GM21381 (cell line): ENCODE measurements at regions not wholly inside any gene's neighbourhood (a gene's known extent, or its start where the extent isn't known, plus 50 kb on each side); places are given as distances from the start of the nearest gene placed in this dataset.
A peak's percentile ranks its signal among the peaks of the same experiment; 100 is the strongest.

Experiments
- ATAC-seq: cut with Tn5 transposase; IDR thresholded peaks from one replicate; pipeline ENCODE4 v1.9.1; 2021; ENCODE audit warnings: mild to moderate bottlenecking, moderate library complexity; ENCODE audit not compliant: unreplicated experiment

DNA sequence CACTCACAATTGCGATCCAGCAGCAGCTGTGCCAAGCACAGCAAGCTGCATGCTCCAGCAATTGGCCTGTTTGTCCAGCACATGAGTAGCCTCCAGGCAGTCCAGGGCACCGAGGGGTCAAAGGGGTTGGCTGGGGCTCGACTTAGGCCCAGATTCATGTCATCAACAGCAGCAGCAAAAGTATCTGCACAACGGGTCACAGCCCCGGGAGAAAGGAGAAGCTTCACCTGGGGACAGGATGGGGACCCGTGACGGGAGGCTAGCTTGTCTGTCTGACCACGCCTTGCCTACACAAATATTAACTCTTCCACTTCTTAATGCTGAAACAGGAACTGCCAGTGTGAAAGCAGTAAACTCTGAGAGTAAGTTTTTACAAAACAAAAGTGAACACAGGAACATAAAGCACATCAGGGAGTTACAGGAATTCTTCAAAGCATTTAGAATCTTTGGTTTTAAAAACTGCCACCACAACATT lies 191.2 kb downstream of the PIK3R1 start:
- ATAC-seq, result peak; percentile 96

DNA sequence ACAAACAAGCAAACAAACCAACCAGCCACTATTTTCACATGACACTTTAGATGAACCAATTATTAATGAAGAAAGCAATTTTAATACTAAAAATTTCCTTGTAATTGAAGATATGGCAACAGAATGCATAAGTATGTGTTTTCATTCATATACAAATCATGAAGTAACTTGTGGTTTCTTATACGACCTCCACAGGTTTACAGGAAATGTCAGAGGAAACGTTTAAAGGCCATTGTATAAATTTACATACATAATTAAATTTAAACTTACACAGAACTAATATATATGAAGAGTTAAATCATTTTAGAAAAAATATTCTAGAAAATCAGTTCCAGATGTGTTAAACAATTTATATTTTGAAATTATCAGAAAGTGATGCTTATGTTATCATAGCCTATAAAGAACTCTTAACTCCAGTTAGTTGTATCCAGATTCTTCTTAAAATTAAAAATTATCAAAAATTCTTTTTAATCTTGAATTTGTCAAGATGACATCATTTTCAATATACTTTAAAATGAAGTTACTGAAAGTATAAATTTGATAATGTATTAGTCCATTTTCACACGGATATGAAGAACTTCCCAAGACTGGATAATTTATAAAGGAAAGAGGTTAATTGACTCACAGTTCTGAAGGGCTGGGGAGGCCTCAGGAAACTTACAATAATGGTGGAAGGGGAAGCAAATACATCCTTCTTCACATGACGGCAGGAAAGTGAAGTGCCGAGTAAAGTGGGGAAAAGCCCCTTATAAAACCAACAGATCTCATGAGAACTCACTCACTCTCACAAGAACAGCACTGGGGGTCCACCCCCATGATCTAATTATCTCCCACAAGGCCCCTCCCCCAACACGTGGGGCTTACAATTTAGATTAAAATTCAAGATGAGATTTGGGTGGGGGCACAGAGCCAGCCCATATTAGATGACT lies 192.0 kb downstream of the PIK3R1 start:
- ATAC-seq, result no peak

DNA sequence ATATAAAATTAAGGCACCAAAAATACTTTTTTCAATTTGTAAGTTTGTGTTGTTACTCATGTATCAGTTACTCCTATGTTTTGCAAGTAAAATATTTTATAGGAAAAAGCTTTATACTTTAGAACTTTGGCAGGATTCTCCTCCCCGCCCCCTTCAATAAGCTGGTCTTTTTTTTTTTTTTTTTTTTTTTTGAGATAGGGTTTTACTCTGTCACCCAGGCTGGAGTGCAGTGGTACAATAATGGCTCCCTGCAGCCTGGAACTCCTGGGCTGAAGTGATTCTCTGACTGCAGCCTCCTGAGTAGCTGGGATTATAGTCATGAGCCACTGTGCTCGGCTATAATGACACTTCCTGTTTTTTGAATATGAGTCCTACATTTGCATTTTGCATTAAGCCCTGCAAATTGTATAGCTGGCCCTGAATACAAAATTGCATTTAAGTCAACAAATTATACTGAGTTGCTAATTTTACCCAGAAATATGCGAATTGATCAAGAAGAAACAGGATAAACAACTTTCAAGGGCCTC lies 192.9 kb downstream of the PIK3R1 start:
- no peak for ATAC-seq

DNA sequence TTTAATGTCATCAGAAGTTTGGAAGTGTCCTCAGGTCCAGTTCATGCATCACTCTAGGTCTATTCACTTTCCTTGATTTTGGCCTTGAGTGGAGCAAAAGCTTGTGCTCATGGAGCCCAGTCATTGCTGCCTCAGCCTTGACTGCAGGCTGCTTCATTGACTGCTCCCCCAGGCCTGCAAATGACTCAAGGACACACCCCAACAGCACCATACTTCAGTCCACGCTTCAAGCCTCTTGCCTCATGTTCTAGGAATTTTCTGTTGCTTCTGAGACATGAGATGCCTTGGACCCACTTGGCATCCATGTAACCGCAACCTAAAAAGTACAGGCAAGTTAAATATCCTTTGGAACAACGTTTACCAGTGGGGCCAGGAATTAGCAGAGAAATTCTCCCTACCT lies 193.7 kb downstream of the PIK3R1 start:
- ATAC-seq, result no peak

DNA sequence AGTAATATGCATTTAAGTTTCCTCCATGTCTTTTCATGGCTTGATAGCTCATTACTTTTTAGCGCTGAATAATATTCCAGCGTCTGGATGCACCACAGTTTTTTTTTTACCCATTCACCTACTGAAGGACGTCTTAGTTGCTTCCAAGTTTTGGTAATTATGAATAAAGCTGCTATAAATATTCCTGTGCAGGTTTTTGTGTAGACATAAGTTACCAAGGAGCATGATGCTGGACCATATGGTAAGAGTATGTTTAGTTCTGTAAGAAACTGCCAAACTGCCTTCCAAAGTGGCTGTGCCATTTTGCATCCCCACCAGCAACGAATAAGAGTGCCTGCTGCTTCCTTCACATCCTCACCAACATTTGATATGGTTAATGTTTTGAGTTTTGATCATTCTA lies 195.6 kb downstream of the PIK3R1 start:
- no peak for ATAC-seq

DNA sequence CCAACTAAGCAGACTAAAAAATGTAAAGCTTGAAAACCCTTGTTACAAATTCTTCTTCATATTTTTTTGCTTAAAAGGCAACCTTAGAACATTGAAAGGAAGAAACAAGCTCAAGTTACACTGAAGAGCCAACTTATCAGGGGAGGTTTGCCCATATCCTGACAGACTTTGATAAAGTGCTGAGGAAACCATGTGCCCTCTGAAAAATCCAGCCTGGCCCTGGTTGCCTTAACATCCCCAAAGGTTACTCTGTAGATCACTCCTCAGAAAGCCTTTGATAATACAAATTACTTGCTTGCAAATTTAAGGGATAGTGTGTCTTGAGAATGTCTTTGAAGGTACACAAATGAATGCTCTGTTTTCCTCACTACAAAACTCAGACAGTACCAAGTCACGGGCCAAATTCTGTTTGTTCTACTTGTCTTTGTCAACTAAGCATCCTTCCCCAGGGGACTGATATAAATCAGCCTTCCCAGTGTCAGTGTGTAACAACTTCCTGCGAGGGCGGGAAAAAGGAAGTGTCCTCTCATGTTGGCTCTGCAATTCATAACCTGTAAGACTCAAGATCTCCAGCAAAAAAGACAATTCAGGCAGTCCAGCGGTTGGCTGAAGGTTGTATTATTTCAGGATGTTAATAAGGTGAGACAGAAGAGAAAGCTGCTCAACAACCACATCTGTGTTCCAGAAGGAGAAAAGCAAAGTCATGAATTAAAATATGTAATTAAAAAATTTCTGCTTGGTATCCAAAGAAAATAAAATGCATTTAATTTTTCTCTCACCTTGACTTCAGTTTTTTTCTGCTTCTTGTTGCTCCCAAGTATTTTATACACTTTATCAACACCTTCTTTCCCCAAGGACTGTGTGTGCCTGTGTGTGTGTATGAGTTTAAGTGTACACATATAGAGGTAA lies 199.9 kb downstream of the PIK3R1 start:
- ATAC-seq, result no peak

DNA sequence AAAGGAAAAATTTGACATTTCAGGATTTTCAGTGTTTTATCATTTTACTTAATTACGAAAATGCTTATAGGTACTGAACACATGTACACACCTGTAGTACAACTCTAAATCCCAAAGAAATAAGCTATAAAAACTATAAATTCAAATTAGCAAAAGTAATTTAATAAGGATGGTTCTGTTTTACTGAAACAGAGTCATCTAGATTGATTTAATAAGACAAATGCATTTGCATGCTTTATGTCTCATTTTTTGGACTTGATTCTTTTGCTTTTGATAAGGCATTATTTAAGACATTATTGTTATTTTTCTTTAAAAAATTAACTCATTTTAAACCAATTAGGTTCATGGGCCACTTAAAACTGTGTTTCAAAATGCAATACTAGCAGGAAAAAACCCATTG lies 201.2 kb downstream of the PIK3R1 start:
- ATAC-seq, result no peak

DNA sequence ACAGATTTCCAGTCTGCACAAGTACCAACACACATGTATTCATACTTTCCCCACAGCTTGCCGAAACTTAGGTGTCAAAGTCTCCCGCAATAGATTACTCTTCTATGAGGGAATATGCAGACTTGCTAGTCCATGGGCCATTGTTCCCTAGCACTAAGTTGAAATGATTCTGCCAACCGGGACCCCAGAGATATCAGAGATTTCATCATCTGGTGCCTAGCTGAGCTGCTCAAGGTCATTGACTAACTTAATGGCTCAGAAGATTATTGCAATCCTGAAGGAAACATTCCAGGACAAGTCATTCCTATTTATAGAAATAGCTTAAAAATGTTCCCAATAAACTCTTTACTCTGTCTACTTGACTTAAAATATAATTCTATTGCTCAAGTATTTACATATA lies 202.6 kb downstream of the PIK3R1 start:
- no peak for ATAC-seq

DNA sequence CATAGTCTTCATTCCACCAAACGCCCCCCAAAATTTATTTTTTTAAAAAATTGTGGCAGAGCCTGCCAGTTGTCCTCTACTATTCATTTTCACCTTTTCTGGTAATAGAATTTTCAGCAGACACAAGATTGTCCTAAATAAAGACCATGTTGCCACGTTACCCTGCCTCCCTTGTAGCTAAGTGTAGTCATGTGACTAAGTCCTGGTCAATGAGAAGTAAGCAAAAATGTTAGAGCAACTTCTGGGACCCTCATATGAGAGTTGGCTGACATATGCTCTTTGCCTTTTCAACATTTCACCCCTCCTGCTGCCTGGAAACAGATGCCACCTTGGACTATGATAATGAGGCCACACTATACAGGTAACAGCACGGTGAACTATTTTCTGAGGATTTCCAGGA lies 203.1 kb downstream of the PIK3R1 start:
- ATAC-seq, result no peak

DNA sequence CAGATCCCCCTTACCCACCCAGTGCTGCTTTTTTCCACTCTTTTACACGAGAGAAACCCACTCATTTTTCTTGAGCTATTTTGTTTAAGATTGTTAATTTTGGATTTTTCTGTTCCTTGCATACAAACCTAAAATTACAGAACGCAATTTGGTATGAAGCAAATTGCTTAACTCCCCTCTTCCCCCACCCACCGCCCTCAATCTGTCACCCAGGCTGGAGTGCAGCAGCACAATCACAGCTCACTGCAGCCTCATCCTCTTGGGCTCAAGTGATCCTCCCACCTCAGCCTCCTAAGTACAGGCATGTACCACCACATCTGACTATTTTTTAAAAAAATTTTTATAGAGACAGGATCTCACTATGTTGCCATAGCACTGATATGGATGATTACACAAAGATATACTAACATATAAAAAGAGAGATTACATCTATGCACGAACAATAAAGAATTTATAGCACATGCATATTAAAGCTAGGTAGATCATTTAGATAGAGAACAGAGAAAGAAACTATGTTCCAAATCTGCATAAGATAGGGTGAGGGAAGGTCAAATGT lies 203.6 kb downstream of the PIK3R1 start:
- no peak for ATAC-seq

DNA sequence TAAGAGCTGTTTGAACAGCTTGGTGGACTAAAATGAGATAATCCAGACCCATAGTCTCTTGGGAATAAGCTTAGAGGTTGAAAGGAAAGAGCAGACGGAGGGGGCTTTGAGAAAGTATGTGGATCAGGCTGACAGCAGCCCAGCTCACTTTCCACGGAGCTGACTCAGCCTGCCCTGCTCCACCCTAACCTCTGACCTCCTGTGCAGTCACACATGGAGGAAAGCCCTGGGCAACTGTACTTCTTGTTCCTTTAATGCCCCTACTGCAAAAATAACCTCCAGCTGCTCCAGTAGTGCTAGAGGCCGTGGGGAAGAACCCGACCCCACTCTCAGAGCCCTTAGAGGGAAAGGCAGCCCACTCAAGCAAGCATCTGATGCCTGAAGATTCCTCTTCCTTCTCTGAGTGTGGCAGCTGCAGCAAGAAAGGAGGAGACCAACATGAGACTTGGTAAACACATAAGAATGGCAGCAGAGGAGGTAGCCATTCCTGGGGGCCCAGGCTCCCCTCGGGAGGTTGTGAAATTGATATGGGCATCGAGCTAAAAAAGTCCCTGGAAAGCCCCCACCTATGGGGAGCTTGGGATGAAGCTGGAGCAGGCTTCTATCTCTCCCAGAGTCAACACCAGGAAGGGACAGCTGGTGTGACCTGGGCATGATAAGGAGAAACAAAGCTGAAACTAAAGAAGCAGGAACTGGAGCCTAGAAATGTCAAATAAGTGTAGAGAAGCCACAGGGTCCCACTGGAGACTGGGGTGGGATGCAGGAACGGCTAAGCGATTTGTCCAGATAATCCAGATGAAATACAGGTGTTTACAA lies 204.3 kb downstream of the PIK3R1 start:
- ATAC-seq, result no peak

DNA sequence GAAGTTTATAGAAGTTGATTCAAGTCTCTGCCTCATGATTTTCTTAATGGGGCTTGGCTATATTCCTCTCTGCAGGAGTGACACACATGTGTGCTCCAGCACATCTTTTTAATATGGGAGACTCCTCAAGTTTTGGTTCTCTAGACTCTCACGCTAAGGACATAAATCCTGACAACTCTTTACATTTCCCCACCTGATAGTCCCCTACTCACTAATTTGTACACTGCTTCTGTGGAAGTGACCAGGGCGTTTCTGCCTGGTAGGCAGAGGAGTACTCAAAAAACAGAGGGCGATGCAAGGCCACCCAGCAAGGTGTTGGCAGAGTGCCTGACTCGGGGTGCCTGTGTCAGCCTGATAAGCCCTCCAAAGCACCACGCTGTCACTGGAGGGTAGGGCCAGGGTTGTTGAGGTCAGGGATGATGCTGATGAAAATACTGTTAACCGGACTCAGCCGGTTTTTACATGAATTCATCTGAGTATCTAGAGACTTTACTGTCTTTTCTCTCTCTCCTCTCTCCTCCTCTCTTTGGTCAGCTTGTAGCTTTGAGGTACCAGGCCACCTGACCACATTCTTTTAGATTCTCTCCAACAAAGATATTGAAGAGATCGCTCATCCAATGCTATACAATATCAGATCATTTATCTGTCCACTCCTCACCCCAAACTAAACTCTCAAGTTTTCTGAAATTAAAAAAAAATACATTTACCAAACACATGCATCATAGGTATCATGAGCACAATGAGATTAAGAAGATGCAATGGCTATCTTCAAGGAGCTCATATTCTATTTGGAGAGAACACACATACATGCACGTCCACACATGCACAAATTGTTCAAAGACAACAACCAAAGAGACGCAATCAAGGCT lies 205.2 kb downstream of the PIK3R1 start:
- no peak for ATAC-seq

DNA sequence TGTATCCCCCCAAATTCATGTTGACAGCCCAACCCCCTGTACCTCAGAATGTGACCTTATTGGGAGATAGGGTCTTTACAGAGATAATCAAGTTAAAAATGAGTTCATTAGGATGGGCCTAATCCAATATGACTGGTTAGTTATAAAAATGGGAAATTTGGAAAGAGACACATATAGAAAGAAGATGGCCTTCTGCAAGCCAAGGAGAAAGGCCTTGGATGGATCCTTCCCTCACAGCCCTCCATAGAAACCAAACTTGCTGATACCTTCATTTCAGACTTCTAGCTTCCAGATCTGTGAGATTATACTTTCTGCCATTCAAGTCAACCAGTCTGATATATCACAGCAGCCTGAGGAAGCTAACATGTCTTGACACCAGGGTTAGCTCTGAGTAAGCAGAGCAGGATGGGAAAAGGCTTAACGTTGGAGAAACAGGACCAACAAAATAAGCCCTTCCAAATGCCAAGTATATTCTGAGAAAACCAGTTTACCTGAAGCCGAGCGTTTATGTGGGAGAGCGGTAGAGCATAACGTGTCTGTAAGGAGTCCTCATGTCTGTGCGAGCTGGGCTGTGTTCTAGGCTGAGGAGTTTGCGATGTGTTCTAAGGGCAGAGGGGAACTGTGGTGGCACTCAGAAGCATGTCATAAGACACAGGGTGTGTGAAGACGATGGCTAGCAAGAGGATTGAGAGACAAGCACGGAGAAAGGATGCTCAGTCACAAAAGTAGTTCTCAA lies 206.1 kb downstream of the PIK3R1 start:
- ATAC-seq, result no peak

DNA sequence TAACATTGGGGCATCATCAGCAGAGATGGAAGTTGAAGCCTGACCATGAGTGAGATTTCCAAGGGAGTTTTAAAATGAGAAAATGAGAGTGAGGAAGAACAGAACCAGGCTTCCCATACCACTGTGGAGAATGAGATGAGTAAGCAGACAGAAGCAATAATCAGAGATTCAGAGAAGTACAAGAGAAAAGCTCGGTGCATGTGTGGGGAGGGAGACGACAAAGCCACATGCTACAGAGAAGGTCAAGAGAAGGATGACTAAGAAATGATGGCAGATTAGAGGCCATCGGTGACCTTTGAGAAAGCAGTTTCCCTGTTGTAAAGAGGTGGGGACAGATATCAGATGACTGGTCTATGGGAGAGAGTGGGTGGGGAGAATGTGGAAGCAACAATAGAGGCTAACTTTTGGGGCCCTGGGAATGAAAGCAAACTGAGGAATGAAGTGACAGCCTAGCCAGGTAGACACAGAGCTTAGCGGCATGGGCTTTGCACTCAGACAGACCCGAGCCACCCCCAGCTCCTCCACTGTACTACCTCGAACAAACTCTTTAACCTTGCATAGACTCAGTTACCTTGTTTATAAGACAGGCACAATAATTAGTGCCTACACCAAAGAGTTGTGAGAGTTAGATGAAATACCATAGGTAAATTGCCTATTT lies 207.7 kb downstream of the PIK3R1 start:
- no peak for ATAC-seq

DNA sequence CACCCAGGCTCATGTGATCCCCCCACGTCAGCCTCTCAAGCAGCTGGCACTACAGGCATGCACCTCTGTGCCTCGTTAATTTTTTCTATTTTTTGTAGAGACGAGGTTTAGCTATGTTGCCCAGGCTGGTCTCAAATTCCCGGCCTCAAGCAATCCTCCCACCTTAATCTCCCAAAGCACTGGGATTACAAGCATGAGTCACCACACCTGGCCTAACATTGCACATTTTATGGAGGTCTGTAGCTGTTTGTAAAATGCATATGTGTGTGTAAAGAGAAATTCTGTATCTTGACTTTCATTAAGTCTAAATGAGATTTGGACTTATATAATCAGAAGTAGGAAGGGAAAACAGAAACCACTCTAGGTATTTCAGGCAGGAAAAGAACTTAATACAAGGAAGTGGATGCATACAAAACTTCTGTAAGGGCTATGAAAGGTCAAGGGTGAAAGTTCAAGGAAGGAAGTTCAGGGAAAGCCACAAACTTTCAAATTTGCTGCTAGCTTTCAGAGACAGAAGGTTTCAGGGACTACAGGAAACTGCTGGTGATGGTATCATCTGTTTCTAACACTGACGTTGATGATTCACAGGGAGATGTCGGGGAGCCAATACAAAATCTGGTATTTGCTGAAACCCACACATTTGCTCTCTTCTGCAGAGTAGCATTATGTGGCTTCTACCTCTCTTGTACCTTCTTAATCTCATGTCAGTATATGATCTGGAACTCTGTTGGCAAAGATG lies 209.4 kb downstream of the PIK3R1 start:
- peak; percentile 87 for ATAC-seq

DNA sequence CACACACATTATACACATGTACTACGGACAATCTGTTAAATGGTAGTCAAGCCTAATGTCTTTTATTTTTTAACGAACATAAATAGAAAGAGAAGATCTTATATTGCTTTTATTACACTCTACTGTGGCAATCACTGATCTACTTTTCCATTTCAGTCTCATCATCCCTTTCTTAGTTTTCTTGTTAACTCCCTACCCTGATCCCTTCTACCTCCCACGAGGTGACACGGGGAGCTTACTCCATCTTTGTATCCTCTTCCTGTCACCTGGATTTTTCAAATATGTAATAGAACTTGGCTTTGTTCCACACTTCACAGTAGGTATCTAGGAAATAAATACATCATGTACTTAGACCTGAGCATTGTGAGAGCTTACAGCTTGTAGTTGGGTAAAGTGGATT lies 211.0 kb downstream of the PIK3R1 start:
- ATAC-seq, result no peak

DNA sequence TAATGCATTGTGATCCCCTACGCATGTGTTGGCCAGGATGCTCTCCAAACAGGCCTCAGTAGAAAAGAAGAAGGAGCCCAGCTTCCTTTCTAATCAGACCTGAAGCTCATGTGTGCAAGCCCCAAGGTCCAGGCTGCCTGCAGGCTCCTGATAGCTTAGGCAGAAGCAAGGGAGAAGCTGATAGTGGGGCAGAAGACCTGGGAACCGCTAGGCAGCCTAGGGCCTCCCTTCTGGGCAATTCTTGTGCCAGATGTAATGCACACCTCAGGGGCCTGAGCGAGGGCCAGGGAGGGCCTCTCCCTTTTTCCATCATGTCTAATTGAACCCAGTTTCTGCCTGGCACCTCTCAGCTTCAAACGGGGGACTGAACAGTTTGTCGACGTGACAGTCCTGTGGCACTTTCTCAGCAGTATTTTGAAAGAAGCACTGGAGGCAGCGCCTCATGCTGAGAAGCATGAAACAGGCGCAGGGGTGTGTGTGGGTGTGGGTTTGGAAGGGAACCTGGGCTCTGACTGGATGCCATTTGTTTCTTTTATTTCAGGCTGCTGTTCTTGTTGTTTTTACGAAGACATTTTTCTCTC lies 212.8 kb downstream of the PIK3R1 start:
- no peak for ATAC-seq
